Dermis microvascular lymphatic vessel endothelial cell (primary cell): ENCODE measurements at regions not wholly inside any gene's neighbourhood (a gene's known extent, or its start where the extent isn't known, plus 50 kb on each side); places are given as distances from the start of the nearest gene placed in this dataset.
"Not testable (repeated sequence)": the region's sequence is repeated elsewhere in the genome, so short reads cannot be mapped to it uniquely, and the experiment has no call there.

Source experiments
- DNase-seq, 2 donors: peaks; one replicate each; pipeline versions ENCODE4 v3.0.0 to v3.0.0-alpha.2; 2010; ENCODE audit warnings: low read depth in 2 of 2

DNA sequence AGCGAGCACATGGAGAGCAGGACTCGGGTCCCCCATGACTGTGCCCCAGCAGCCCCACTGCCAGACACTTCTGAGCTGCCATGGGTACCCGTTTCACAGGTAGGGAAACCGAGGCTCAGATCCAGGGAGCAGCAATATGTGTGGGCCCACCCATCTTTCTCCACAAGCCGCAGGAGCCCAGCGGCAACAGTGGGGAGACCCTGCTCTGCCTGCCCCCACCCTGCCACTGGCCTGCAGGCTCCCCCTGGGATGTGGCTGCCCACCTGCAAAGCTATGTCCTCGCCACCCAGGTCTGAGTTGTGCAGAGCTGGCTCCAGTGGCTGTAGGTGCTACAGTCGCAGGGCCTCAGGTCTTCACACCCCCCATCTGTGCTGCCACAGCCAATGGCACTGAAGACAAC lies 50.6 kb upstream of the C1QTNF9B start:
- no peak for DNase-seq

DNA sequence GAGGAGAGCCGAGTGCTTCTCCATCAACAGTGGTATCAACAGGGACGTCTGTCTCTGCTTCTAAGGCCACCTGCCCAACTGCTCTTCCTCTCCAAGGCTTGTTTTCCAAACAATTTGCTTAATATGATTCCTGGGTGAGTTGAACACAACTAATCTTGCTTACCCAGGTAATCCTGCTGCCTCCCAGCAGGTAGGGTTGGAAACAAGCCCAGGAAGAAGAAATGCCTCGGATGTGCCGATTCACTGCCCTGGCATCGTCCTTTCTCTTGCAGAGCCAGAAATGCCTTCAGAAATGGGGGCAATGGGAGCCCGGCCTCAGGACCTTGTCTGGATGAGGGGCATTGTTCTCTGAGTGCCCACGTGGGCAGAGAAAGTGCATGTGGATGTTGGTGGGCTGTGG lies 51.9 kb upstream of the C1QTNF9B start:
- DNase-seq, result no peak

DNA sequence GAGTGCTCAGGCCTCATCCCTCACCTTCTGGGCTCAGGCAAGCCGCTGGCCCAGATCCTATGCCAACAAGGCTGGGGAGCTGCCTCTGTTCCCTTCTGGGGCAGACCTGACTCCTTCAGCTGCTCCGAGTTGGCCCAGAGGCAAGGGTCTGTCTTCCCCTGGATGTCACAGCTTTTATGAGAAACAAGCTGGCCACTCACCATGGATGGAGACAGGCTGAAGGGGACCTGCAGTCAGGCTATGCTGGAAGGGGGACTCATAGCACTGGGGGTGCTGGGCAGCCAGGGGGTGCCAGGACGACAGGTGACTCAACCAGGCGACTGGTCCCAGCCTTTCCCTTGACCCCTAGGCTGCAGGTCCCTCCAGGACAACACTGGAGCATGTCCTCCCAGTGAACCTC lies 52.4 kb upstream of the C1QTNF9B start:
- DNase-seq, result no peak

DNA sequence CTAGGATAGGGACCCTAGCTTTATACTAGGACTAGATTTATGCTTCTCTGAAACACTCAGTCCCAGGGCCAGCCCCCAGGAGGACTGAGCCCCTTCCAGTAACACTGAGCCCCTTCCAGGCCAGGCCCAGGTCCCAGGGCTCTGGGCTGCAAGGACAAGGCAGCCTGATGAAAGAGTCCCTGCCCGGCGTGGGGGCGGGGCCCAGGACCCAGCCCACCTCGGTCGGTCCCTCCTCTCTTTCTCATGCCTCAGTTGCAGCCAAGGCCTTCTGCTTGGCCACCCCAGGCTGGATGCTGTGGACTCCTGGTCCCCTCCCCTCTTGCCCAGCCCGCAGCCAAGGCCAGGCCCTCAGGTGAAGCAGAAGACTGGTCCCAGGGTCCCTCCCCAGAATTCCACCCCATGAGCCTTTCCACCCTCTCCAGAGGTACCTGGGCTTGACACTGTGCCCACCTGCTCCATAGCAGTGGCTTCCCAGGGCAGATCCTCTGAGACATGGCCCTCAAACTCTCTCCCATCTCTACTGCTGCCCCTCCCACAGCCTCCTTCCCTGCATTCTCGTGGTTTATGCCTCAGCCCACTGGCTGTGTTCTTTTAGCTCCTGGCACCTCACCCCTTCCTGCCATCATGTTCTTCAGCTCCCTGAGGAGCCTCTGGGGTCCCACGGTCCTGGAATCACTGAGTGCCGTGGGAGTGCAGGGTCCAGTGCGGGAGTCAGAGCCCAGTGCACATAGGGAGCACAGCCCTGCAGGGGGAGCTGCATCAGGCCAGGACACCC lies 53.6 kb upstream of the C1QTNF9B start:
- DNase-seq, result no peak

DNA sequence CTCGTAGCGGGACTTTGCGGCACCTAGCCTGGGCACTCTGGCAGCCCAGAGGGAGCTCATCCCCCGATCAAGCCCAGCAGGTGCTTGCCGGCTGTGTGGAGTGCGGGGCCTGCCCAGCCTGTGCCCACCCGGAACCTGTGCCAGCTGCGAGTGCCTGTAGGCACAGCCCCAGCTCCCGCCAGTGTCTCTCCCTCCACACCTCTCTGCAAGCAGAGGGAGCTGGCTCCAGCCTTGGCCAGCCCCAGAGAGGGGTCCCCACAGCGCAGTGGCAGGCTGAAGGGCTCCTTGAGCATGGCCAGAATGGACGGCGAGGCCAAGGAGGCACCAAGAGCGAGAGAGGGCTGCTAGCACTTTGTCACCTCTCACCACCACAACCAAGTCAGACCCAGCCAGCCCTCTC lies 55.5 kb upstream of the C1QTNF9B start:
- DNase-seq, result no peak

- no peak for DNase-seq
Observed at GRCh38 chr13:23953860-23954512, 56.7 kb upstream of the C1QTNF9B start.

- DNase-seq, result no peak
Observed at GRCh38 chr13:23955064-23955463, 57.8 kb upstream of the C1QTNF9B start.

DNA sequence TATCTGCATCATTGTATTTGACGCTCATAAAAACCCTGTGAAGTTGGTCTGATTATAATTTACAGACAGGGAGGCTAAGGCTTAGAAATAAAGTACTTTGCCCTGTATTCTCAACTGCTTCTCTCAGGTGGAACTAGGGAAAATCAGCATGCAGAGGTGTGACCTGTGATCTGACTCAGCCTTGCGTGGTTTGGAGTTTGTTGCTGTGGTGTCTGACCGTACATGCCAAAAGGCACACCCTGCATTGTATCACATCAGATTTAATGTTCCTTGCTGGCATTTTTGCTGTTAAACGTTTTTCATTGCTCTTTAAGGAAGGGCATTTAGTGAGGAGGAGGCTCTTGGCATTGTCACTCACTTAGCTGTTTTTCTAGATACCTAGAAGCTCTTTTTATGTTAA lies 58.8 kb upstream of the C1QTNF9B start:
- no peak for DNase-seq

GRCh38 chr13:23957981-23958380 lies 60.7 kb upstream of the C1QTNF9B start:
- DNase-seq, result no peak

DNA sequence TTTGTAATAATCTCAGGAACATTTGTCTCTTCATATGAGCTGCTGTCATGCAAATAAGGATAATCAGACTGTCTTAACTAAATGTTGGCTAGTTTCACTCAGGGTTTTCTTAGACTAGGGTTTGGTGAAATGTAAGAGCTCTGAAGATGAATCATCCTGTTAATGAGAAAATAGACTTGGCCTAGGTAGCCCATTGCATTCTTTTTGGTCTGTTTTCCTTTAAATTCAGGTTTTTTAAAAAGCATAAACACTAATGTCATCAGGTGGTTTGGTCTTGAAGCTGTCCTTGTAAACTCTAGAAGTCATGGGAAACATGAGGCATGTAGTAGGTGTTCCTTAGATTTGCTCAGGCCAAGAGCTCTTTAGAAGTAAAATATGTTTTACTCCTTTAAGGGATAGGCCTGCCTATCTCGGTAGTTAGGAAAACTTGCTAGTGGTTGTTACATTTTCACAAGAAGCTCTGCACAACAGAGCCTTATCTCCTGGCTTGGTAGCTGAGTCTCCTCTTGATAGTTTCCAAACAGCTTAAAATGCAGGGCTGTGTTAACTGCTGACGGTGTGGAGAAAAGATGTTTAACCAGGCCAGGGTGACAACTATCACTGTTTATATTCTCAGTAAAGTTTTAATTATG lies 62.0 kb upstream of the C1QTNF9B start:
- DNase-seq, result no peak

GRCh38 chr13:23960566-23961156 lies 63.4 kb upstream of the C1QTNF9B start:
- DNase-seq, result peak; percentile 17 to 55

- DNase-seq, result no peak
Observed at GRCh38 chr13:23963184-23963931, 66.1 kb upstream of the C1QTNF9B start.

DNA sequence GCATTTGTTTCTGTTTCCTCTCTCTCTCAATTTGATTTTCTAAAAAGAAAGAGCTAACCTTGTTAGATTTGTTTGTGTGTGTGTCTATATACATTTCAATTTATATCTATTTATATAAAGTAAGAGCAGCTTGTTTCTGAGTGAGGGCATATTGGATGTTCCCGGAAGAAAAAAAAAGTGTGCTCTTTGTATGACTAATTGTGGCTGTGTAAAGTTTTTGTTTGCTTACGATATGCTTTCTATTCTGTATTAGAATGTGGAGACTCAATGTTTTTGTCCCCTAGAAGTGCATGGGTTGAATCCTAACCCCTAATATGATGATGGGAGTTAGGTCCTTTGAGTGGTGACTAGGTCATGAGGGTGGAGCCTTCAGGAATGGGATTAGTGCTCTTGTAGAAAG lies 66.6 kb upstream of the C1QTNF9B start:
- DNase-seq, result no peak

DNA sequence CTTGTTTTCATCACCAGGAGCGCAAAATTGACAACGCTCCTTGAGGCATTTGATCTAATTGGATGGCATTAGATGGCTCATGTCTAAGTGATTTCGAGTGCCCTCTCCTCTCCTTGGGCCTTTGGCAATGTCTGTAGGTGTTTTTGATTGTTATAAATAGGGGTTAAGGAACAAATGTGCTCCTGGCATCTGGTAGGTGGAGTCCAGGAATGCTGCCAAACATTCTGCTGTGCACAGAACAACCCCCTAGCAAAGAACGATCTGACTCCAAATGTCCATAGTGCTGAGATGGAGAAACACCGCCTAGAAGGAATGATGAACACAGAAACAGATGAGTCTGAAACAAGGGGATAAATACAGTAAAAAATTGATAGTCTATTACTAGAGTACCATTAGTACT lies 68.0 kb upstream of the C1QTNF9B start:
- DNase-seq, result no peak

GRCh38 chr13:23966221-23966690 lies 69.0 kb upstream of the C1QTNF9B start:
- DNase-seq, result no peak

GRCh38 chr13:23966691-23967615 lies 69.7 kb upstream of the C1QTNF9B start:
- no peak for DNase-seq

- not testable (repeated sequence) for DNase-seq
Observed at GRCh38 chr13:23967792-23968191, 70.5 kb upstream of the C1QTNF9B start.

DNA sequence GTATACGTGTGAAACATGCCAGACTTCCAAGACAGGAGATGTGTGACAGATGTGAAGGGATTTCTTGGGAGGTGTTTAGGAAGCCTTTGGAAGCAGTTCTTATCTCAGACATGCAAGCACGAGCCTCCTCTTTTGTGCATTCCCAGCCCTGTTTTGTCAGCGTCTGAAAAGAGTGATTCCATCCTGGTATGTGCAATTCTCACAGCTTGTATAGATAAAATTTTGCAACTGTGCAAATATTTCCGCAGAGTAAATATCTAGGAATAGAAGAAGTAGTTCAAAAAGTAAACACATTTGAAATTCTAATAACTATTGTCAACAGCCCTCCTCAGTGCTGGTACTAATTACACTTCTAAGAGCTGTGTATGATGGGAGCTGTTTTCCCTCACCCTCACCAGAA lies 72.3 kb upstream of the C1QTNF9B start:
- no peak for DNase-seq

DNA sequence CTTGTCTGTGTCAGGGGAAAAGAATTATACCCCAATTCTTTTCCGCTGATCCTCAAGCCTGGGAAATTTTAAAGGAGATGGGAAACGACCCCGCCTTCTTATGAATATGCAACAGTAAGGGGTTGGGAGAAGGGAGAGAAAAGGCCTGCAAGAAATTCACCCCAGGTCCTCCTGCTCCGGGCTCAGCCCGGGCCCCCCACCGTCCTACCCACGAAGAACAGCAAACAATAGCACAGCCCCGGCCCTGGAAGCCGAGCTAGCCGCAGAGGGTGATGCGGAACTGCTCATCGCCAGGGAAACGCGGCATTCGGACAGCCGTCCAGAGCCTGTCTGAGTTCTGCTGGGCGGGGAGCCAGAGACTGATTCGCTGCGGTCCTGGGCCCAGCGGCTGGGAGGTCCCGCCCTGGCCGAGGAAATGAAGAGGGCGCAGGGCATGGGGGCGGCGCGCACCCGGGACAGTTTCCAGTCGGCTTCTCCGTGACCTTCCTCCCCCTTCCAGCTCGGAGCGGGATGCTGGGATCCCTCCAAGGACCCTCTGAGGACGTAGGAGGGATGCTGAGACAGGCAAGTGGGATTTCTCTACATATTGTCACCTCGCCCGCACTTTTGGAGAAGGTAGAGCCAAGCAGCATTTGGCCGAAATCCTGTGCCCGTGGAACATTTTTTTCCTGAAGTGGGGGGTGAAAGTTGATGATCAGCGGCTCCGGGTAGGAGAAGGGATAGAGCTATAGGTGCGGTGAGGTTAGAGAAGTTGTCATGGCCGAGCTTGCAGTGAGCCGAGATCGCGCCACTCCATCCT lies 82.3 kb upstream of the C1QTNF9B start:
- peak; percentile 11 to 70 for DNase-seq

DNA sequence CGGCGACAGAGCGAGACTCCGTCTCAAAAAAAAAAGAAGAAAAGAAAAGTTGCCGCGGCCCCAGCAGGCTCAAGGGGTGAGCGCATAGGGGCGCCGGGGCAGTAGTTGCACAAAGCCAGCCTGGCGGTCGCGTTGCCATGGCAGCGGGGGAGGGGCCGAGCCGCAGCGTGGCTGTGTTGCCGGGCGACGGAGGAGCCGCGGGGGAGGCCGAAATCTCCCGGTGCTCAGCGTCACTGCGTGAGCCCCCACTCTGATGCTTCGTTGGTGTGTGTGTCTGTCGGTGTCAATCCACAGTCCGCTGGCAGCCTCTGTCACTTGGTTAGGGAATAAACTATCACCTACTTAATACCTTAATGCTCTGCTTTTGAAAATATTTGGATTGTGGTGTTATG lies 82.9 kb upstream of the C1QTNF9B start:
- DNase-seq, result peak in 1 of 2 donors; percentile 57
